ENCODE measurements at regions not wholly inside any gene's neighbourhood (a gene's known extent, or its start where the extent isn't known, plus 50 kb on each side); places are given as distances from the start of the nearest gene placed in this dataset.
A peak's percentile ranks its signal among the peaks of the same experiment; 100 is the strongest.

DNA sequence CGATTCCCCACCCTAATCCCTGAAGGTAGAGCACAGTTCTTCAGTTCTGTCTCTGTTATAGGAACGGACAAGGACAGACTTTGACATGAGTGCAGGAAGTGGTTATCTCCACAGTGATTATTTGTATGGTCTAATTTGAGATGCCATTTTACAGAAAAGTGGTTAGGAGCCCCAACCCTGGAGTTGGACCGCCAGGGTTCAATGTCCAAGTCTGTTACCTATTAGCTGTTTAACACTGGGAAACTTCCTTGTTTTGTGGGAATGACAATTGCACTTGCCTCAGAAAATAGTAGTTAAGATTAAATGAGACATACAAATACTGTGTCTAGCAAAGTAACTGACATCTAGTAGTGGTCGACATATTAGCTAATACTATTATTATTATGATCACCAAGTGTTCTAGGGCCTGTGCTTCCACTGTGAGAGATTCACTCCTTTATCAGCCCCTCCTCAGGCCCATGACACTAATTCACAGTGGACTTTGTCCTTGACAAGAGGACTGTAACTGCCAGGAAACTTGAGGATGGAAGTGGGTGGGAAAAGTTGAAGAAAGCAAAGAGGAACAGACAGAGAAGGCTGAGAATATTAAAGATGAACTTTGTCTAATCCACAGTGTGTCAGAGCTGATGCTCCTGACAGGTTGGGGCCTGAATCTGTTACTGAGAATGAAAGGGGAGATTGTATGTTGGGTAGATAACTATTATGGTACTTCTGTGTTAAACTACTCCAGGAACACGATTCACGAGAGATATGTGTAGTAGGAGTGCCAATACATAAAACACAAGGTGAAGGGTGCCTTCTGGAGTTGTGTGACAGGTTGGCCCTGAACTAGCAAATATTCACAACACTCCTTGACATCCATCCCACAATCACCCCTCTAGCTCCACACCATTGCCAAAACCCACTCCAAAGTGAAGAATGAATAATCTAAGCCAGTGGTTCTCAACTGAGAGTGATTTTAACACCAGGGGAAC is 66.4 kb downstream of the TAC1 start:
- DNase-seq (ENCODE audit: low spot score): peak; percentile 36

DNA sequence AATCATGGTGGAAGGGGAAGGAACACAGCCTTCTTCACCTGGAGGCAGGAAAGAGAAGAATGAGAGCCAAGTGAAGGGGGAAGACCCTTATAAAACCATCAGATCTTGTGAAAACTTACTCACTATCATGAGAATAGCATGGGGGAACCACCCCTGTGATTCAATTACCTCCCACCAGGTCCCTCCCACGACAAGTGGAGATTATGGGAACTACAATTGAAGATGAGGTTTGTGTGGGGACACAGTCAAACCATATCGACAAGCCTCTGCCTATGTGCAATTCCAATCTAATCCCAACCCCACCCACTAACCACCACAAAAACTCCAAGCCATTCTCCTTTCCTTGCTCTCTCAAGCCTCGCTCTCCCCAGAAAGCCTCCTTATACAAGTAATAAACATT is 69.2 kb downstream of the TAC1 start:
- no peak for DNase-seq (ENCODE audit: low spot score)

Data from SW480 (cell line).